NCI-H748 (cell line): ENCODE measurements at regions not wholly inside any gene's neighbourhood (a gene's known extent, or its start where the extent isn't known, plus 50 kb on each side); places are given as distances from the start of the nearest gene placed in this dataset.
A peak's percentile ranks its signal among the peaks of the same experiment; 100 is the strongest.
"Not testable (repeated sequence)": the region's sequence is repeated elsewhere in the genome, so short reads cannot be mapped to it uniquely, and the experiment has no call there.

Source experiments
- DNase-seq: peaks from one replicate; lab custom pipeline; 2025; ENCODE audit not compliant: unreplicated experiment; lab: John Stamatoyannopoulos, UW

GRCh38 chr3:110958313-110959147 lies 113.1 kb upstream of the NECTIN3 start:
- peak; percentile 50 for DNase-seq

- DNase-seq, result no peak
Observed at GRCh38 chr3:110965976-110966375, 105.6 kb upstream of the NECTIN3 start.

- DNase-seq, result no peak
Observed at GRCh38 chr3:110966966-110967663, 104.5 kb upstream of the NECTIN3 start.

- no peak for DNase-seq
Observed at GRCh38 chr3:110968076-110968475, 103.5 kb upstream of the NECTIN3 start.

- no peak for DNase-seq
Observed at GRCh38 chr3:110969229-110970211, 102.1 kb upstream of the NECTIN3 start.

GRCh38 chr3:110971010-110971601 lies 100.5 kb upstream of the NECTIN3 start:
- no peak for DNase-seq

GRCh38 chr3:110973263-110973895 lies 98.2 kb upstream of the NECTIN3 start:
- DNase-seq, result no peak

GRCh38 chr3:110974902-110975301 lies 96.7 kb upstream of the NECTIN3 start:
- DNase-seq, result peak; percentile 21

- no peak for DNase-seq
Observed at GRCh38 chr3:110984456-110985250, 87.0 kb upstream of the NECTIN3 start.

- DNase-seq, result no peak
Observed at GRCh38 chr3:110989446-110989845, 82.2 kb upstream of the NECTIN3 start.

GRCh38 chr3:110995461-110996231 lies 76.0 kb upstream of the NECTIN3 start:
- DNase-seq, result peak; percentile 89

GRCh38 chr3:110998766-110999165 lies 72.8 kb upstream of the NECTIN3 start:
- not testable (repeated sequence) for DNase-seq

GRCh38 chr3:111006485-111006884 lies 65.1 kb upstream of the NECTIN3 start:
- peak; percentile 5 for DNase-seq

- DNase-seq, result peak; percentile 13
Observed at GRCh38 chr3:111012388-111013248, 59.0 kb upstream of the NECTIN3 start.
